PFSK-1 (cell line): ENCODE measurements at regions not wholly inside any gene's neighbourhood (a gene's known extent, or its start where the extent isn't known, plus 50 kb on each side); places are given as distances from the start of the nearest gene placed in this dataset.

ENCODE experiments used
- FOXP2 ChIP-seq: optimal IDR thresholded peaks from 2 replicates; pipeline ENCODE3; 2011; ENCODE audit warnings: borderline replicate concordance, control low read depth, inconsistent platforms; ENCODE audit not compliant: insufficient read depth; ENCODE audit errors: extremely low read length, extremely low read depth
- POLR2AphosphoS5 ChIP-seq: IDR thresholded peaks from 2 replicates; pipeline ENCODE4 v1.6.1; 2012; ENCODE audit warnings: low read depth, mild to moderate bottlenecking, control low read depth, low read length, moderate library complexity
- SIN3A ChIP-seq: IDR thresholded peaks from 2 replicates; pipeline ENCODE4 v1.6.1; 2012; ENCODE audit warnings: mild to moderate bottlenecking, low read length, moderate library complexity, borderline replicate concordance; ENCODE audit not compliant: insufficient read depth
- TAF1 ChIP-seq: IDR thresholded peaks from 2 replicates; pipeline ENCODE4 v1.6.1; 2012; ENCODE audit warnings: low read length, control low read depth, borderline replicate concordance; ENCODE audit not compliant: insufficient read depth
- TF ChIP-seq, protein P1 (sequence below), 2 experiments: IDR thresholded peaks; 2 replicates each; pipeline versions ENCODE4 v1.6.1 to v1.8.0; 2011 to 2012; ENCODE audit warnings: low read depth in 2 of 2, low read length in 2 of 2, control low read depth in 1 of 2, inconsistent platforms in 1 of 2, mild to moderate bottlenecking in 1 of 2, moderate library complexity in 1 of 2; ENCODE audit not compliant: insufficient read depth in 1 of 2

DNA sequence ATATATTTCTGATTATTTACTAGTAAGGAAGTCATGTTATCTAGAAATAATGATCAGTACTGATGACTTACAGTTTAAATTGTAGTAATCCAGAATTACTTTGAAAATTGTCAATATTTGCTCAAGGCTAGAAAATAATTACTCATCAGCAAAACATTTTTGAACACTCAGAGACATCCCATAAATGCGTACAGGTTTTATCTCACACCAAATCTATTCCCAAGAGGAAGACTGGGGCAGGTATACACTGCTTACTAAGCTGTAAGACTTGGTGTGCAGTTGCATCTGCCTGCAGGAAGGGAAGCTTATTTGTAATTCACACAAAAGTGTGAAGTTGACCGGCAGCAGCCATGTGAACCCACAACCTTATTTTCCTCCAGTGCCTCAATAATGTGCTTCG lies 146.4 kb downstream of the CCER1 start:
- TF ChIP-seq POLR2AphosphoS5 (no peak), FOXP2 (no peak), SIN3A (no peak), TAF1 (no peak)

DNA sequence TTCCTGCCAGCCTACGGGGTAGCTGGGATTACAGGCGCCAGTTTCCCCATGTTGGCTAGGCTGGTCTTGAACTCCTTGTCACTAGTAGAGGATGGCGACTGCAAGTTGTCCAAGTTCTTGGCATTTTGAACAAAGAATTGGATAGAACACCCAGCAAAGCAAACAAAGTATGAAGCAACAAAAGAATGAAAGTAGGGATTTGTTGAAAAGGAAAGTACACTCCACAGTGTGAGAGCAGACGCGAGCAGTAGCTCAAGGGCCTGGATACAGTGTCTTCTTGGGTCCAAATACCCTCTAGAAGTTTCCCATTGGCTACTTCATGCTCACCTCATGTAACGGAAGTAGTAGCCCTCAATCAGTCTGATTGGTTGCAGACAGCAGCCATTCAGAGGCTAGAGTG lies 152.2 kb downstream of the CCER1 start:
- no peak for TF ChIP-seq POLR2AphosphoS5
- TF ChIP-seq FOXP2, result no peak
- no peak for TF ChIP-seq TAF1
- TF ChIP-seq, protein P1, sequence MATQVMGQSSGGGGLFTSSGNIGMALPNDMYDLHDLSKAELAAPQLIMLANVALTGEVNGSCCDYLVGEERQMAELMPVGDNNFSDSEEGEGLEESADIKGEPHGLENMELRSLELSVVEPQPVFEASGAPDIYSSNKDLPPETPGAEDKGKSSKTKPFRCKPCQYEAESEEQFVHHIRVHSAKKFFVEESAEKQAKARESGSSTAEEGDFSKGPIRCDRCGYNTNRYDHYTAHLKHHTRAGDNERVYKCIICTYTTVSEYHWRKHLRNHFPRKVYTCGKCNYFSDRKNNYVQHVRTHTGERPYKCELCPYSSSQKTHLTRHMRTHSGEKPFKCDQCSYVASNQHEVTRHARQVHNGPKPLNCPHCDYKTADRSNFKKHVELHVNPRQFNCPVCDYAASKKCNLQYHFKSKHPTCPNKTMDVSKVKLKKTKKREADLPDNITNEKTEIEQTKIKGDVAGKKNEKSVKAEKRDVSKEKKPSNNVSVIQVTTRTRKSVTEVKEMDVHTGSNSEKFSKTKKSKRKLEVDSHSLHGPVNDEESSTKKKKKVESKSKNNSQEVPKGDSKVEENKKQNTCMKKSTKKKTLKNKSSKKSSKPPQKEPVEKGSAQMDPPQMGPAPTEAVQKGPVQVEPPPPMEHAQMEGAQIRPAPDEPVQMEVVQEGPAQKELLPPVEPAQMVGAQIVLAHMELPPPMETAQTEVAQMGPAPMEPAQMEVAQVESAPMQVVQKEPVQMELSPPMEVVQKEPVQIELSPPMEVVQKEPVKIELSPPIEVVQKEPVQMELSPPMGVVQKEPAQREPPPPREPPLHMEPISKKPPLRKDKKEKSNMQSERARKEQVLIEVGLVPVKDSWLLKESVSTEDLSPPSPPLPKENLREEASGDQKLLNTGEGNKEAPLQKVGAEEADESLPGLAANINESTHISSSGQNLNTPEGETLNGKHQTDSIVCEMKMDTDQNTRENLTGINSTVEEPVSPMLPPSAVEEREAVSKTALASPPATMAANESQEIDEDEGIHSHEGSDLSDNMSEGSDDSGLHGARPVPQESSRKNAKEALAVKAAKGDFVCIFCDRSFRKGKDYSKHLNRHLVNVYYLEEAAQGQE (IDR thresholded peaks at IDR 0.05; ENCODE audit: insufficient read depth in 1 of 2, low read depth in 2 of 2, low read length in 2 of 2), result no peak
- no peak for TF ChIP-seq SIN3A

DNA sequence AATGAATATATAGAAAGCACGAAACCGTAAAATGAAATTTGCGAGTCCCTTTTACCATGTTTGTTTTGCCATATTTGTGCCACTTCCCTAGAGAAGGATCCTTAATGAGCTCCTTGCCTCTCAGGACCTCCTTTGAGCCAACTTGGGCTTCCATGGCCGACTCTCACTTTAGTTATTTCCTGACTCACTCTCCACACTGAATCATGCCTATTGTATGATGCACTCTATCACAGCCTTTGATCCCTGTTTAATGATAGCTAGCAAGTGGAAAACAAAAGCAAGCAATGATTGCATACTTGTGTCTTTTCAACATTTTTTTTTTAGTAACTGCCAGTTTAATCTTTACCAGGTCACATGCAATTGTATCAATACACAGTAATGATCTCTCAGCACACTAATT lies 153.2 kb downstream of the CCER1 start:
- no peak for TF ChIP-seq TAF1
- TF ChIP-seq FOXP2, result no peak

DNA sequence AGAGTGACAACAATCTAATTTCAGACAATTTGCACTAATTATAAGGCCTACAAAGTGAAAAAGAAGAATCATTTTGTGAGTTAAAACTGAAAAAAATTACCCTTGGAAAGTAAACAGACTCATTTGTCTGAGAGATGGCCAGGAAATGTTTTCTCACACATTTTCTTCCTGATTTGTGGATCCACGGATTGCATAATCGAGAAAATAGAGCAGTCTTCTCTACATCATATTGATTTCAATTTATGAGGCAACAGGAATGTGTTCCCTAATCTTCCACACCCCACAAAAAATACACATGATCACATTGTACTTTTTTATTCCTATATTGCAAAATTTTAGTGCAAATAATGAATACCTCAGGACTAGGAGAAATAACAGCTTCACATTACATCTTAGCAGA lies 160.8 kb downstream of the CCER1 start:
- TF ChIP-seq SIN3A, result no peak
- TF ChIP-seq, protein P1 (IDR thresholded peaks at IDR 0.05; ENCODE audit: insufficient read depth in 1 of 2, low read depth in 2 of 2, low read length in 2 of 2), result no peak
- no peak for TF ChIP-seq FOXP2
- no peak for TF ChIP-seq TAF1
- TF ChIP-seq POLR2AphosphoS5, result no peak

DNA sequence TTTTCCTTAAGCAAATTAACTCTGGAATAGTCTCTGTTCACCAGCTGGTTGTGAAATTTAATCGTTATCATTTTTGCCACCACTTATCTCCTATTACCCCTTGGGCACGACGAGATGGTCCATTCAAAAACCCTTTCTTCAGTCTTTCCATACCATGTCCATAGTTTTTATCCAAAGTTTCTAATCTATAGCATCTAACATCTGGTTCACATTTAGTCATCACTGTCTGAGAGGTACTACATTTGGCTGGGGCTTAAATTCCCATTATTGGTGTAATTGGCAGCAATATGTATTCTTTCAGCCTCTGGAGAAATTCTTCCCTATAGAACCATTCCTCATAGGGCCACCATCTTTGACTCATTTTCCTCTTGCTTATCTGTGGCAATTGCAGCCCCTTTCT lies 163.5 kb downstream of the CCER1 start:
- TF ChIP-seq, protein P1 (IDR thresholded peaks at IDR 0.05; ENCODE audit: insufficient read depth in 1 of 2, low read depth in 2 of 2, low read length in 2 of 2), result no peak
- no peak for TF ChIP-seq FOXP2
- no peak for TF ChIP-seq SIN3A
- TF ChIP-seq TAF1, result no peak
- TF ChIP-seq POLR2AphosphoS5, result no peak

DNA sequence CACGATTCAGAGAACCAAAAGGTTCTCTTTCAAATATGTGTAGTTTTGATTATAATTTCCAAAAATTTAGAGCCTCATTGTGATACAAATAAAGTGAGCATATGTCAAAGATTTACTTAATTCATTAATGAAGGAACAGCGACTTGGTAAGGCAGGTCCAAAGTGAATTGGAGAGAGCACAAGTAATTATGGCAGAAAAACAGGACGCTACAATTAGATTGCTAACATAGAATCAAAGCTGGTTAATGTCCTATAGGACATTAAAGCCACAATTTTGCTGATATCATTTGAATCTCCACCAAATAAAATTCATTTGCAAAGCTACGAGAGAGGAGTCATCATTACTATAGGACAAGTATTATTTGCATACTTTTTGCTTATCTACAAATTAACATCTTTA lies 164.2 kb downstream of the CCER1 start:
- TF ChIP-seq FOXP2, result no peak
- no peak for TF ChIP-seq POLR2AphosphoS5
- no peak for TF ChIP-seq SIN3A
- no peak for TF ChIP-seq TAF1
- TF ChIP-seq, protein P1 (IDR thresholded peaks at IDR 0.05; ENCODE audit: insufficient read depth in 1 of 2, low read depth in 2 of 2, low read length in 2 of 2), result no peak
